ENCODE measurements at regions not wholly inside any gene's neighbourhood (a gene's known extent, or its start where the extent isn't known, plus 50 kb on each side); places are given as distances from the start of the nearest gene placed in this dataset.

DNA sequence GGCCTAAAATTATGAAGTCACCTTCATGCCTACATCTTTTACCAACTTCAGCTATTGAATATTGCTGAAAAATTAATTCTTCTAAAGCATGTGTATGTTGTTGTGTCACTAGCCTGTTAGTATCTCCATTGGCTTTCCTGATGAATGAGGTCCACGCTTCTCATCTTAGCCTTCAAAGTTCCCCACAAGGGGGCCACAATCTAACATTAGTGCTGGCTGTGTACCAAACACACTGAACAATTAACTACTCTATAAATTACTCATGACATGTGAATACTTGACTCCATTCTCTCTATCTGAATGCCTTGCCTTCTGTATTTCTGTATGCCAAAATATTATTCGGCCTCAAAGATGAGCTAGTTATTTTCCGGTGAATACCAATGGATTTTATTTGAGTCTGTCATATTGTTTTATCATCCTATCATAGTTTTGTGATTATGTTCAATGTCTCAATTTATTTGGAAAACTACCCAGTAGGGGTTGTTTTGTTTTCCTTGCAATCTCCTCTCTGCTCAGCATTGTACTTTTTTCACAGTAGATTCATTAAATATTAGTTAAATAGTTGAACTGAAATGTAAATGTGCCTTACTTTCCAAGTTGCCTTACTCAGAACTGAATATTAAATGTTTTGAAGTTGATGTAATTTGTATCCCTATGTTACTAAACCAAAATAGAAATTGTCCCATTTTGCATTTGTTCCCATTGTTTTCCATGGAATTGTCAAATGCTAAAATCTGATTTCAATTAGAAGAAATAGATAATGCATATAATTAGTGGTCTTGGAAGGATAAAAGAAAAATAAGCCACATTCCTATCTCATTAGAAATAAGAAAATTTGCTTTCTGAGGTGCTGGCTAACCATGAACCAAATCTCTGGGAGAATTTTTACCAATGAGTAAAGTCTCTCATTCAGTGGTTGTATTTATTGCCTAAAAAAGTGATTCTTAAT, 208.4 kb upstream of the COL3A1 start:
- TF ChIP-seq, protein P1, sequence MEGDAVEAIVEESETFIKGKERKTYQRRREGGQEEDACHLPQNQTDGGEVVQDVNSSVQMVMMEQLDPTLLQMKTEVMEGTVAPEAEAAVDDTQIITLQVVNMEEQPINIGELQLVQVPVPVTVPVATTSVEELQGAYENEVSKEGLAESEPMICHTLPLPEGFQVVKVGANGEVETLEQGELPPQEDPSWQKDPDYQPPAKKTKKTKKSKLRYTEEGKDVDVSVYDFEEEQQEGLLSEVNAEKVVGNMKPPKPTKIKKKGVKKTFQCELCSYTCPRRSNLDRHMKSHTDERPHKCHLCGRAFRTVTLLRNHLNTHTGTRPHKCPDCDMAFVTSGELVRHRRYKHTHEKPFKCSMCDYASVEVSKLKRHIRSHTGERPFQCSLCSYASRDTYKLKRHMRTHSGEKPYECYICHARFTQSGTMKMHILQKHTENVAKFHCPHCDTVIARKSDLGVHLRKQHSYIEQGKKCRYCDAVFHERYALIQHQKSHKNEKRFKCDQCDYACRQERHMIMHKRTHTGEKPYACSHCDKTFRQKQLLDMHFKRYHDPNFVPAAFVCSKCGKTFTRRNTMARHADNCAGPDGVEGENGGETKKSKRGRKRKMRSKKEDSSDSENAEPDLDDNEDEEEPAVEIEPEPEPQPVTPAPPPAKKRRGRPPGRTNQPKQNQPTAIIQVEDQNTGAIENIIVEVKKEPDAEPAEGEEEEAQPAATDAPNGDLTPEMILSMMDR (conservative IDR thresholded peaks at IDR 0.05), result peak; percentile 14; the same call in 1 of the 2 replicates
- no peak for TF ChIP-seq ZFX (IDR thresholded peaks at IDR 0.05)

Measured in C4-2B (cell line).